ENCODE measurements at regions not wholly inside any gene's neighbourhood (a gene's known extent, or its start where the extent isn't known, plus 50 kb on each side); places are given as distances from the start of the nearest gene placed in this dataset.

- H3K27ac ChIP-seq: no peak overlapping the region
- no peaks in the 10 kb centered on the region for H3K36me3 ChIP-seq
- no peaks in the 10 kb centered on the region for H3K9me3 ChIP-seq
- ATAC-seq (ENCODE audit: low FRiP score in 2 of 2) (no peak), DNase-seq (no peak)
- no peaks in the 10 kb centered on the region for H3K27me3 ChIP-seq
- no peak overlapping the region for H3K4me3 ChIP-seq
- no peaks in the 10 kb centered on the region for H3K4me1 ChIP-seq
- TF ChIP-seq POLR2A (IDR thresholded peaks at IDR 0.05): no peak
- no peak for TF ChIP-seq EP300 (IDR thresholded peaks at IDR 0.05)
- no peak for TF ChIP-seq POLR2AphosphoS5 (IDR thresholded peaks at IDR 0.05)
- TF ChIP-seq, protein P1, sequence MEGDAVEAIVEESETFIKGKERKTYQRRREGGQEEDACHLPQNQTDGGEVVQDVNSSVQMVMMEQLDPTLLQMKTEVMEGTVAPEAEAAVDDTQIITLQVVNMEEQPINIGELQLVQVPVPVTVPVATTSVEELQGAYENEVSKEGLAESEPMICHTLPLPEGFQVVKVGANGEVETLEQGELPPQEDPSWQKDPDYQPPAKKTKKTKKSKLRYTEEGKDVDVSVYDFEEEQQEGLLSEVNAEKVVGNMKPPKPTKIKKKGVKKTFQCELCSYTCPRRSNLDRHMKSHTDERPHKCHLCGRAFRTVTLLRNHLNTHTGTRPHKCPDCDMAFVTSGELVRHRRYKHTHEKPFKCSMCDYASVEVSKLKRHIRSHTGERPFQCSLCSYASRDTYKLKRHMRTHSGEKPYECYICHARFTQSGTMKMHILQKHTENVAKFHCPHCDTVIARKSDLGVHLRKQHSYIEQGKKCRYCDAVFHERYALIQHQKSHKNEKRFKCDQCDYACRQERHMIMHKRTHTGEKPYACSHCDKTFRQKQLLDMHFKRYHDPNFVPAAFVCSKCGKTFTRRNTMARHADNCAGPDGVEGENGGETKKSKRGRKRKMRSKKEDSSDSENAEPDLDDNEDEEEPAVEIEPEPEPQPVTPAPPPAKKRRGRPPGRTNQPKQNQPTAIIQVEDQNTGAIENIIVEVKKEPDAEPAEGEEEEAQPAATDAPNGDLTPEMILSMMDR (IDR thresholded peaks at IDR 0.05): no peak
- WGBS, 2 donors: 36 to 50% methylated on average over 1 of the region's 1 CpG
Measured at GRCh38 chr18:66078925-66079800, 328.4 kb downstream of the CDH7 start.

DNA sequence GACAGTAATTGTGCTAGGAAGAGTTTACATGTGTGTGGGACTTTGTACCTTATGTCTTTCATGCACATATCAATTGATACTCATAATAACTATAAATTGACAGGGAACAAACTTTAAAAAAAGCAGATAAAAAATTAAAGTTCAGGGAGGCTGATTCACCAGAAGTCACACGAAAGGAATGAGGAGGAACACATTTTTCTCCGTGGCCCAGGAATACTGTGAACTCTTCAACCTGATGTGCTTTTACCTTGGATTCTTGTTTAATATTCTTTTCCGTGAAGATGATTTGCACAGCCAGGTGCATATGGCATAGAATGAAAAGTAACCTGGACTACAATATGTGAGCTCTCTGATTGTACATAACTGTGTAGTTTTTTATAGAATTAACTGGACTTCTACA, 326.3 kb downstream of the CDH7 start:
- DNase-seq (no peak), ATAC-seq (ENCODE audit: low FRiP score in 2 of 2) (no peak)
- Histone ChIP-seq H3K9me3 (peaks cover 0 to 7% (median 0%) of the 10 kb centered on the region in 4 donors), H3K36me3 (no peaks in the 10 kb centered on the region), H3K4me3 (no peak overlapping the region), H3K4me1 (no peaks in the 10 kb centered on the region), H3K27ac (no peak overlapping the region), H3K27me3 (no peaks in the 10 kb centered on the region)
- no peak for TF ChIP-seq POLR2AphosphoS5 (IDR thresholded peaks at IDR 0.05)
- TF ChIP-seq, protein P1 (IDR thresholded peaks at IDR 0.05): no peak
- no peak for TF ChIP-seq POLR2A (IDR thresholded peaks at IDR 0.05)
- TF ChIP-seq EP300 (IDR thresholded peaks at IDR 0.05): no peak
- 56 to 90% methylated on average over 3 of the region's 3 CpGs for WGBS, 2 donors

- no peak overlapping the region for H3K27ac ChIP-seq
- DNase-seq (no peak), ATAC-seq (ENCODE audit: low FRiP score in 2 of 2) (no peak)
- H3K36me3 ChIP-seq: no peaks in the 10 kb centered on the region
- TF ChIP-seq, protein P1 (IDR thresholded peaks at IDR 0.05): no peak
- TF ChIP-seq POLR2AphosphoS5 (IDR thresholded peaks at IDR 0.05) (no peak), EP300 (IDR thresholded peaks at IDR 0.05) (no peak), POLR2A (IDR thresholded peaks at IDR 0.05) (no peak)
- no peaks in the 10 kb centered on the region for H3K9me3 ChIP-seq
- no peak overlapping the region for H3K4me3 ChIP-seq
- no peaks in the 10 kb centered on the region for H3K27me3 ChIP-seq
- H3K4me1 ChIP-seq: no peaks in the 10 kb centered on the region
- 81 to 91% methylated on average over 2 of the region's 2 CpGs for WGBS, 2 donors
Measured at GRCh38 chr18:66066191-66066590, 315.4 kb downstream of the CDH7 start.

GRCh38 chr18:66048406-66048805, 297.6 kb downstream of the CDH7 start:
- Histone ChIP-seq H3K27ac (no peak overlapping the region), H3K4me3 (no peak overlapping the region), H3K36me3 (no peaks in the 10 kb centered on the region), H3K27me3 (no peaks in the 10 kb centered on the region), H3K9me3 (no peaks in the 10 kb centered on the region), H3K4me1 (no peaks in the 10 kb centered on the region)
- ATAC-seq (ENCODE audit: low FRiP score in 2 of 2): no peak
- no peak for TF ChIP-seq POLR2A (IDR thresholded peaks at IDR 0.05)
- no peak for TF ChIP-seq EP300 (IDR thresholded peaks at IDR 0.05)
- TF ChIP-seq POLR2AphosphoS5 (IDR thresholded peaks at IDR 0.05): no peak
- TF ChIP-seq, protein P1 (IDR thresholded peaks at IDR 0.05): no peak
- no peak for DNase-seq
- 83 to 94% methylated on average over 1 of the region's 1 CpG for WGBS, 2 donors
